ENCODE measurements at regions not wholly inside any gene's neighbourhood (a gene's known extent, or its start where the extent isn't known, plus 50 kb on each side); places are given as distances from the start of the nearest gene placed in this dataset.

GRCh38 chr10:128526791-128527375, 400.7 kb upstream of the MKI67 start:
- TF ChIP-seq CTCF (IDR thresholded peaks at IDR 0.05; ENCODE audit: extremely low read depth in 1 of 2, insufficient read depth in 1 of 2, low read depth in 1 of 2, low read length in 2 of 2) (no peak), POLR2A (IDR thresholded peaks at IDR 0.05; ENCODE audit: low read depth, low read length) (no peak), EZH2 (IDR thresholded peaks at IDR 0.05; ENCODE audit: borderline replicate concordance, low read depth, low read length, severe bottlenecking) (no peak), MAX (IDR thresholded peaks at IDR 0.05; ENCODE audit: insufficient read depth, insufficient read length) (no peak), JUN (IDR thresholded peaks at IDR 0.05; ENCODE audit: borderline replicate concordance, insufficient read depth, insufficient read length, low read depth) (no peak), MYC (IDR thresholded peaks at IDR 0.05; ENCODE audit: low read depth, low read length) (no peak), POLR2AphosphoS5 (IDR thresholded peaks at IDR 0.05; ENCODE audit: insufficient read depth, low read depth, low read length) (no peak), GATA2 (IDR thresholded peaks at IDR 0.05; ENCODE audit: insufficient read depth, insufficient read length, low read depth, low read length) (no peak), FOS (IDR thresholded peaks at IDR 0.05; ENCODE audit: borderline replicate concordance, insufficient read depth, low read length) (no peak)
